ENCODE measurements at regions not wholly inside any gene's neighbourhood (a gene's known extent, or its start where the extent isn't known, plus 50 kb on each side); places are given as distances from the start of the nearest gene placed in this dataset.

GRCh38 chr2:21585881-21586280 is 462.1 kb downstream of the TDRD15 start:
- TF ChIP-seq YY1 (IDR thresholded peaks at IDR 0.05; ENCODE audit: insufficient read depth, insufficient read length) (no peak), SUZ12 (IDR thresholded peaks at IDR 0.05; ENCODE audit: extremely low read depth, insufficient read depth, insufficient read length) (no peak)
